ENCODE measurements at regions not wholly inside any gene's neighbourhood (a gene's known extent, or its start where the extent isn't known, plus 50 kb on each side); places are given as distances from the start of the nearest gene placed in this dataset.

- no peak for TF ChIP-seq TAF1 (IDR thresholded peaks at IDR 0.05; ENCODE audit: low read depth)
- TF ChIP-seq, protein P1, sequence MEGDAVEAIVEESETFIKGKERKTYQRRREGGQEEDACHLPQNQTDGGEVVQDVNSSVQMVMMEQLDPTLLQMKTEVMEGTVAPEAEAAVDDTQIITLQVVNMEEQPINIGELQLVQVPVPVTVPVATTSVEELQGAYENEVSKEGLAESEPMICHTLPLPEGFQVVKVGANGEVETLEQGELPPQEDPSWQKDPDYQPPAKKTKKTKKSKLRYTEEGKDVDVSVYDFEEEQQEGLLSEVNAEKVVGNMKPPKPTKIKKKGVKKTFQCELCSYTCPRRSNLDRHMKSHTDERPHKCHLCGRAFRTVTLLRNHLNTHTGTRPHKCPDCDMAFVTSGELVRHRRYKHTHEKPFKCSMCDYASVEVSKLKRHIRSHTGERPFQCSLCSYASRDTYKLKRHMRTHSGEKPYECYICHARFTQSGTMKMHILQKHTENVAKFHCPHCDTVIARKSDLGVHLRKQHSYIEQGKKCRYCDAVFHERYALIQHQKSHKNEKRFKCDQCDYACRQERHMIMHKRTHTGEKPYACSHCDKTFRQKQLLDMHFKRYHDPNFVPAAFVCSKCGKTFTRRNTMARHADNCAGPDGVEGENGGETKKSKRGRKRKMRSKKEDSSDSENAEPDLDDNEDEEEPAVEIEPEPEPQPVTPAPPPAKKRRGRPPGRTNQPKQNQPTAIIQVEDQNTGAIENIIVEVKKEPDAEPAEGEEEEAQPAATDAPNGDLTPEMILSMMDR (IDR thresholded peaks at IDR 0.05; ENCODE audit: poor library complexity, severe bottlenecking) = no peak
- TF ChIP-seq RAD21 (conservative IDR thresholded peaks at IDR 0.05) = no peak
- TF ChIP-seq, protein P2, sequence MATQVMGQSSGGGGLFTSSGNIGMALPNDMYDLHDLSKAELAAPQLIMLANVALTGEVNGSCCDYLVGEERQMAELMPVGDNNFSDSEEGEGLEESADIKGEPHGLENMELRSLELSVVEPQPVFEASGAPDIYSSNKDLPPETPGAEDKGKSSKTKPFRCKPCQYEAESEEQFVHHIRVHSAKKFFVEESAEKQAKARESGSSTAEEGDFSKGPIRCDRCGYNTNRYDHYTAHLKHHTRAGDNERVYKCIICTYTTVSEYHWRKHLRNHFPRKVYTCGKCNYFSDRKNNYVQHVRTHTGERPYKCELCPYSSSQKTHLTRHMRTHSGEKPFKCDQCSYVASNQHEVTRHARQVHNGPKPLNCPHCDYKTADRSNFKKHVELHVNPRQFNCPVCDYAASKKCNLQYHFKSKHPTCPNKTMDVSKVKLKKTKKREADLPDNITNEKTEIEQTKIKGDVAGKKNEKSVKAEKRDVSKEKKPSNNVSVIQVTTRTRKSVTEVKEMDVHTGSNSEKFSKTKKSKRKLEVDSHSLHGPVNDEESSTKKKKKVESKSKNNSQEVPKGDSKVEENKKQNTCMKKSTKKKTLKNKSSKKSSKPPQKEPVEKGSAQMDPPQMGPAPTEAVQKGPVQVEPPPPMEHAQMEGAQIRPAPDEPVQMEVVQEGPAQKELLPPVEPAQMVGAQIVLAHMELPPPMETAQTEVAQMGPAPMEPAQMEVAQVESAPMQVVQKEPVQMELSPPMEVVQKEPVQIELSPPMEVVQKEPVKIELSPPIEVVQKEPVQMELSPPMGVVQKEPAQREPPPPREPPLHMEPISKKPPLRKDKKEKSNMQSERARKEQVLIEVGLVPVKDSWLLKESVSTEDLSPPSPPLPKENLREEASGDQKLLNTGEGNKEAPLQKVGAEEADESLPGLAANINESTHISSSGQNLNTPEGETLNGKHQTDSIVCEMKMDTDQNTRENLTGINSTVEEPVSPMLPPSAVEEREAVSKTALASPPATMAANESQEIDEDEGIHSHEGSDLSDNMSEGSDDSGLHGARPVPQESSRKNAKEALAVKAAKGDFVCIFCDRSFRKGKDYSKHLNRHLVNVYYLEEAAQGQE (IDR thresholded peaks at IDR 0.05; ENCODE audit: borderline replicate concordance) = no peak
Measured at GRCh38 chr2:118641711-118642110, 205.7 kb downstream of the EN1 start.
